GM18867 (cell line): ENCODE measurements at regions not wholly inside any gene's neighbourhood (a gene's known extent, or its start where the extent isn't known, plus 50 kb on each side); places are given as distances from the start of the nearest gene placed in this dataset.
"Not testable (repeated sequence)": the region's sequence is repeated elsewhere in the genome, so short reads cannot be mapped to it uniquely, and the experiment has no call there.

Experiments
- ATAC-seq: cut with Tn5 transposase; IDR thresholded peaks from one replicate; pipeline ENCODE4 v1.9.1; 2021; ENCODE audit warnings: mild to moderate bottlenecking, moderate library complexity; ENCODE audit not compliant: unreplicated experiment

GRCh38 chr3:88657459-88657858, 450.0 kb upstream of the EPHA3 start:
- no peak for ATAC-seq

- ATAC-seq, result no peak
Measured at GRCh38 chr3:88661433-88661824, 446.0 kb upstream of the EPHA3 start.

GRCh38 chr3:88668180-88668579, 439.2 kb upstream of the EPHA3 start:
- no peak for ATAC-seq

- no peak for ATAC-seq
Measured at GRCh38 chr3:88671573-88671972, 435.8 kb upstream of the EPHA3 start.

- no peak for ATAC-seq
Measured at GRCh38 chr3:88677298-88677697, 430.1 kb upstream of the EPHA3 start.

- no peak for ATAC-seq
Measured at GRCh38 chr3:88678747-88679146, 428.7 kb upstream of the EPHA3 start.

GRCh38 chr3:88690287-88690686, 417.1 kb upstream of the EPHA3 start:
- ATAC-seq, result no peak

GRCh38 chr3:88691081-88691480, 416.3 kb upstream of the EPHA3 start:
- no peak for ATAC-seq

GRCh38 chr3:88703501-88704059, 403.8 kb upstream of the EPHA3 start:
- no peak for ATAC-seq

GRCh38 chr3:88704338-88704737, 403.1 kb upstream of the EPHA3 start:
- ATAC-seq, result no peak

GRCh38 chr3:88707837-88708236, 399.6 kb upstream of the EPHA3 start:
- no peak for ATAC-seq

- no peak for ATAC-seq
Measured at GRCh38 chr3:88712552-88712951, 394.9 kb upstream of the EPHA3 start.

- ATAC-seq, result no peak
Measured at GRCh38 chr3:88713233-88713691, 394.2 kb upstream of the EPHA3 start.

- no peak for ATAC-seq
Measured at GRCh38 chr3:88725440-88726165, 381.8 kb upstream of the EPHA3 start.

- no peak for ATAC-seq
Measured at GRCh38 chr3:88732186-88732585, 375.2 kb upstream of the EPHA3 start.

GRCh38 chr3:88742106-88742505, 365.3 kb upstream of the EPHA3 start:
- no peak for ATAC-seq

- ATAC-seq, result no peak
Measured at GRCh38 chr3:88742674-88743507, 364.5 kb upstream of the EPHA3 start.

GRCh38 chr3:88744896-88745295, 362.5 kb upstream of the EPHA3 start:
- ATAC-seq, result no peak

GRCh38 chr3:88747145-88747544, 360.3 kb upstream of the EPHA3 start:
- ATAC-seq, result not testable (repeated sequence)

GRCh38 chr3:88758676-88759075, 348.7 kb upstream of the EPHA3 start:
- ATAC-seq, result no peak

- ATAC-seq, result no peak
Measured at GRCh38 chr3:88767746-88768145, 339.7 kb upstream of the EPHA3 start.

- ATAC-seq, result no peak
Measured at GRCh38 chr3:88773766-88774165, 333.7 kb upstream of the EPHA3 start.
